ENCODE measurements at regions not wholly inside any gene's neighbourhood (a gene's known extent, or its start where the extent isn't known, plus 50 kb on each side); places are given as distances from the start of the nearest gene placed in this dataset.

DNA sequence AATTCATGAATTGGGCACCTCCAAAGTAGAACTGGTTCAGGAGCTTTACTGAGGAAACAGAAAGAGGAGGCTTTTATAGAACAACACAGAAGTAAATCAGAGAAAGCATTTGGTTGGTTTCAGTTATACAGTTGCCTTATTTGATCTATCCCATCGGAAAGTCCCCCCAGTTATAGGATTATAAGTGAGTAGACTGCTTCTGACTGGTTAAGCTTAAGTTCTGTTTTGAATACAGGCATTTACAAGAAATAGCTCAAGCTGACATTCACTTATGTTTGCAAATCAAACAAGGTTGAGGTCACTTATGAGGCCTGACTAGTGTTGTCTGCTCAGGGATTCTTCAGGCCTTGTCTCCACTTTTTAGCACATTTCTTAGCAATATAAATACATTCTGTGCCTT lies 857.4 kb downstream of the EFNB2 start:
- TF ChIP-seq, protein P1, sequence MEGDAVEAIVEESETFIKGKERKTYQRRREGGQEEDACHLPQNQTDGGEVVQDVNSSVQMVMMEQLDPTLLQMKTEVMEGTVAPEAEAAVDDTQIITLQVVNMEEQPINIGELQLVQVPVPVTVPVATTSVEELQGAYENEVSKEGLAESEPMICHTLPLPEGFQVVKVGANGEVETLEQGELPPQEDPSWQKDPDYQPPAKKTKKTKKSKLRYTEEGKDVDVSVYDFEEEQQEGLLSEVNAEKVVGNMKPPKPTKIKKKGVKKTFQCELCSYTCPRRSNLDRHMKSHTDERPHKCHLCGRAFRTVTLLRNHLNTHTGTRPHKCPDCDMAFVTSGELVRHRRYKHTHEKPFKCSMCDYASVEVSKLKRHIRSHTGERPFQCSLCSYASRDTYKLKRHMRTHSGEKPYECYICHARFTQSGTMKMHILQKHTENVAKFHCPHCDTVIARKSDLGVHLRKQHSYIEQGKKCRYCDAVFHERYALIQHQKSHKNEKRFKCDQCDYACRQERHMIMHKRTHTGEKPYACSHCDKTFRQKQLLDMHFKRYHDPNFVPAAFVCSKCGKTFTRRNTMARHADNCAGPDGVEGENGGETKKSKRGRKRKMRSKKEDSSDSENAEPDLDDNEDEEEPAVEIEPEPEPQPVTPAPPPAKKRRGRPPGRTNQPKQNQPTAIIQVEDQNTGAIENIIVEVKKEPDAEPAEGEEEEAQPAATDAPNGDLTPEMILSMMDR (IDR thresholded peaks at IDR 0.05) = no peak
- TF ChIP-seq POLR2A (IDR thresholded peaks at IDR 0.05) = no peak
